B cell (primary cell): ENCODE measurements at regions not wholly inside any gene's neighbourhood (a gene's known extent, or its start where the extent isn't known, plus 50 kb on each side); places are given as distances from the start of the nearest gene placed in this dataset.

ENCODE experiments used
- ATAC-seq: fragments of 200-7000 bp; cut with Tn5 transposase; one replicate; pipeline ENCODE4 v1.10.0; 2021; ENCODE audit warnings: low read depth, mild to moderate bottlenecking, moderate number of reproducible peaks, moderate library complexity
- CTCF ChIA-PET: fragments of 350-600 bp; sonication (Branson Sonifier 250); formaldehyde crosslinking; loops from one replicate; lab custom pipeline; 2021; ENCODE audit warnings: antibody characterized with exemption, inconsistent platforms; lab: Charles Lee
- POLR2A ChIA-PET: fragments of 350-600 bp; sonication (Branson Sonifier 250); formaldehyde crosslinking; loops from one replicate; lab custom pipeline; 2021; ENCODE audit warnings: antibody characterized with exemption; lab: Charles Lee
- DNase-seq: peaks from one replicate; pipeline ENCODE4 v3.0.0; 2013
- H2AFZ ChIP-seq: 2 replicates; pipeline ENCODE4 v1.6.1; 2012; ENCODE audit warnings: mild to moderate bottlenecking, low read depth, low read length; ENCODE audit not compliant: insufficient read depth, poor library complexity, severe bottlenecking
- H3K27ac ChIP-seq, 2 donors: 1 replicate in 1 of 2; 2 replicates in 1 of 2; pipeline ENCODE4 v1.5.1; 2012 to 2013; ENCODE audit warnings: low read length in 2 of 2, mild to moderate bottlenecking in 2 of 2, moderate library complexity in 1 of 2
- H3K27me3 ChIP-seq, 4 experiments: fragments of 200-600 bp in 1 of 4; sonication (generic) in 1 of 4; replicated peaks in 1 of 4; 1 replicate in 2 of 4; 2 replicates in 2 of 4; pipeline versions ENCODE4 v1.6.1 to v1.7.0; 2013 to 2016; ENCODE audit warnings: low read length in 3 of 4, mild to moderate bottlenecking in 2 of 4, mixed read lengths in 1 of 4, moderate library complexity in 1 of 4; ENCODE audit not compliant: insufficient read depth in 4 of 4, control insufficient read depth in 3 of 4; ENCODE audit errors: control extremely low read depth in 1 of 4
- H3K36me3 ChIP-seq, 2 experiments: replicated peaks in 1 of 2; 1 replicate in 1 of 2; 2 replicates in 1 of 2; pipeline versions ENCODE4 v1.6.1 to v1.7.1; 2013; ENCODE audit warnings: low read length in 1 of 2; ENCODE audit not compliant: insufficient read depth in 2 of 2, control insufficient read depth in 1 of 2; ENCODE audit errors: control extremely low read depth in 1 of 2, extremely low read depth in 1 of 2
- H3K4me1 ChIP-seq, 2 donors: fragments of 200-600 bp in 1 of 2; sonication (generic) in 1 of 2; 1 replicate in 1 of 2; 2 replicates in 1 of 2; pipeline versions ENCODE4 v1.5.1 to v1.6.1; 2013 to 2017; ENCODE audit warnings: low read length in 2 of 2; ENCODE audit not compliant: control insufficient read depth in 2 of 2, insufficient read depth in 2 of 2
- H3K4me2 ChIP-seq: replicated peaks from 2 replicates; pipeline ENCODE3; 2012; ENCODE audit warnings: mild to moderate bottlenecking, low read depth, low read length; ENCODE audit not compliant: poor library complexity, severe bottlenecking
- H3K4me3 ChIP-seq, 5 experiments: fragments of 200-600 bp in 1 of 5; sonication (generic) in 1 of 5; 1 replicate in 3 of 5; 2 replicates in 2 of 5; pipeline versions ENCODE4 v1.5.1 to v1.7.0; 2011 to 2016; ENCODE audit warnings: low read length in 4 of 5, mild to moderate bottlenecking in 4 of 5, low read depth in 2 of 5, control low read depth in 1 of 5, moderate library complexity in 1 of 5; ENCODE audit not compliant: insufficient read depth in 1 of 5; ENCODE audit errors: control extremely low read depth in 1 of 5, extremely low read depth in 1 of 5
- H3K79me2 ChIP-seq: fragments of 200-600 bp; sonication (generic); one replicate; pipeline ENCODE4 v1.6.0; 2016; ENCODE audit warnings: low read length; ENCODE audit not compliant: control insufficient read depth, insufficient read depth
- H3K9ac ChIP-seq: fragments of 200-600 bp; sonication (generic); 2 replicates; pipeline ENCODE4 v1.6.1; 2017; ENCODE audit warnings: mild to moderate bottlenecking, low read length, moderate library complexity
- H3K9me3 ChIP-seq, 3 donors: one replicate each; pipeline versions ENCODE4 v1.6.1 to v1.7.1; 2013; ENCODE audit warnings: low read length in 2 of 3; ENCODE audit not compliant: control insufficient read depth in 2 of 3, insufficient read depth in 1 of 3; ENCODE audit errors: control extremely low read depth in 1 of 3
- H4K20me1 ChIP-seq: 2 replicates; pipeline ENCODE4 v1.6.0; 2012; ENCODE audit warnings: mild to moderate bottlenecking, low read length; ENCODE audit not compliant: insufficient read depth, control insufficient read depth, poor library complexity, severe bottlenecking
- H3K27ac Mint-ChIP-seq: one replicate; pipeline ENCODE4 v1.8.0; 2021; ENCODE audit warnings: mixed read lengths
- H3K27me3 Mint-ChIP-seq: one replicate; pipeline ENCODE4 v1.8.0; 2021; ENCODE audit warnings: mixed read lengths
- H3K4me1 Mint-ChIP-seq: one replicate; pipeline ENCODE4 v1.8.0; 2021; ENCODE audit warnings: mixed read lengths
- H3K4me3 Mint-ChIP-seq: one replicate; pipeline ENCODE4 v1.8.0; 2021; ENCODE audit warnings: mixed read lengths
- H3K9me3 Mint-ChIP-seq: one replicate; pipeline ENCODE4 v1.8.0; 2022; ENCODE audit warnings: mixed read lengths; ENCODE audit not compliant: insufficient read depth
- EZH2 ChIP-seq: IDR thresholded peaks from 2 replicates; pipeline ENCODE4 v1.6.1; 2012; ENCODE audit warnings: borderline replicate concordance, low read depth, mild to moderate bottlenecking, moderate library complexity, low read length; ENCODE audit not compliant: insufficient read depth, poor library complexity, severe bottlenecking
- WGBS: methylation state at CpG from one replicate; pipeline ENCODE4 v1.1.5; 2013; ENCODE audit warnings: missing lambda C conversion rate; ENCODE audit not compliant: insufficient coverage; 5-methylcytosine and 5-hydroxymethylcytosine counted together
- intact Hi-C: fragments of 100-400 bp; cut with micrococcal nuclease; formaldehyde crosslinking; loops from one replicate; pipeline ENCODE4 v1.10.0; 2022
- TF ChIP-seq, protein P1 (sequence below): fragments of 200-600 bp; IDR thresholded peaks from one replicate; pipeline ENCODE4 v1.8.0; 2022; ENCODE audit warnings: antibody characterized with exemption, mild to moderate bottlenecking

DNA sequence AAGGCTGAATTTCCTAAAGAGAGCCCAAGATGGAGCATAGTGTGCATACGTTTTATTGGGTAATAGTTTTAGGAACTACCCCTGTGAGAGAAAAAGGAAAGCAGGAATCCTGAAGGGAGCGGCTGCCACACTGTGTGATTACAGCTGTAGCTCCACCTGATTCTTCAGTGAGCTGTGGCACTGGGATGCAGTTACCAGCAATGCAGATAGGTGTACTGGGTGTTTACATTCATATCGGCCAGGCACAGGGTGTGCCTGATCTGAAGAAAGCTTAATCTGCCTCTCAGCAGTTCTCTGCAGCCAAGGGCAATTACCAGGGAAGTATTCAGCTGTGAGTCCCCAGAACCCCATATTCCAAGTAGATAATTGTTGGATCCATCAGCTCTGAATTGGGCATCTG, 1541.8 kb downstream of the EFNB2 start:
- Histone ChIP-seq H3K36me3 (no peaks in the 10 kb centered on the region), H3K4me3 (no peak overlapping the region), H2AFZ (no peak overlapping the region), H3K27ac (no peak overlapping the region), H3K27me3 (no peaks in the 10 kb centered on the region), H3K9me3 (peaks cover 0 to 2% (median 0%) of the 10 kb centered on the region in 3 donors), H3K4me2 (no peak overlapping the region), H4K20me1 (no peaks in the 10 kb centered on the region), H3K9ac (no peak overlapping the region), H3K4me1 (no peaks in the 10 kb centered on the region), H3K79me2 (no peaks in the 10 kb centered on the region)
- Mint-ChIP-seq H3K4me1 (no peaks in the 10 kb centered on the region), H3K9me3 (peaks cover 2% of the 10 kb centered on the region), H3K4me3 (no peak overlapping the region), H3K27me3 (no peaks in the 10 kb centered on the region), H3K27ac (no peak overlapping the region)
- 88% methylated on average over 3 of the region's 3 CpGs for WGBS
- no peak for ATAC-seq
- intact Hi-C loops: no loop called here
- CTCF ChIA-PET: no interaction called here
- DNase-seq: no peak
- TF ChIP-seq EZH2: no peak
- TF ChIP-seq, protein P1, sequence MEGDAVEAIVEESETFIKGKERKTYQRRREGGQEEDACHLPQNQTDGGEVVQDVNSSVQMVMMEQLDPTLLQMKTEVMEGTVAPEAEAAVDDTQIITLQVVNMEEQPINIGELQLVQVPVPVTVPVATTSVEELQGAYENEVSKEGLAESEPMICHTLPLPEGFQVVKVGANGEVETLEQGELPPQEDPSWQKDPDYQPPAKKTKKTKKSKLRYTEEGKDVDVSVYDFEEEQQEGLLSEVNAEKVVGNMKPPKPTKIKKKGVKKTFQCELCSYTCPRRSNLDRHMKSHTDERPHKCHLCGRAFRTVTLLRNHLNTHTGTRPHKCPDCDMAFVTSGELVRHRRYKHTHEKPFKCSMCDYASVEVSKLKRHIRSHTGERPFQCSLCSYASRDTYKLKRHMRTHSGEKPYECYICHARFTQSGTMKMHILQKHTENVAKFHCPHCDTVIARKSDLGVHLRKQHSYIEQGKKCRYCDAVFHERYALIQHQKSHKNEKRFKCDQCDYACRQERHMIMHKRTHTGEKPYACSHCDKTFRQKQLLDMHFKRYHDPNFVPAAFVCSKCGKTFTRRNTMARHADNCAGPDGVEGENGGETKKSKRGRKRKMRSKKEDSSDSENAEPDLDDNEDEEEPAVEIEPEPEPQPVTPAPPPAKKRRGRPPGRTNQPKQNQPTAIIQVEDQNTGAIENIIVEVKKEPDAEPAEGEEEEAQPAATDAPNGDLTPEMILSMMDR: no peak
- POLR2A ChIA-PET: no interaction called here

DNA sequence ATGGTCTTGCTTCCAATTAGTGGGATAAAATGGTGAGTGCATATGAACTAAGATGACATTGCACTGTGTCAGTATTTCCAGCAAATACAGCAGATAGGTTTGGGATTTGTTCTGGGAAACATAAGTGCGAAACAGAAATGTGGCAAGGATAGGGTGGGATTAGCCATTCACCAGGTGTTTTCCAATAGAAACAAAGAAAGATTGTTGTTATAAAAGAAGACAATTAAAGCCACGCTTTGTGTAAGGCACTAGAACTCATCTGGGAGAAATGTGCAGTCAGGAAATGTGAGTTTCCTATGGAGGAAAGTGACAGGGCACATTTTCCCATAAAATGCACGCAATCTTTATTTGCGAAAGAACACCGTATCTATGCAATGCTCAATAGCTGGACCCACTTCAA, 1547.8 kb downstream of the EFNB2 start:
- peaks cover 7% of the 10 kb centered on the region for H3K4me1 Mint-ChIP-seq
- Histone ChIP-seq H3K27ac (no peak overlapping the region), H3K9me3 (peaks cover 0 to 2% (median 0%) of the 10 kb centered on the region in 3 donors), H3K9ac (no peak overlapping the region), H3K36me3 (no peaks in the 10 kb centered on the region), H3K4me3 (no peak overlapping the region), H3K4me2 (no peak overlapping the region), H4K20me1 (no peaks in the 10 kb centered on the region), H2AFZ (no peak overlapping the region), H3K79me2 (no peaks in the 10 kb centered on the region), H3K4me1 (peaks cover 0 to 3% of the 10 kb centered on the region in 2 donors), H3K27me3 (no peaks in the 10 kb centered on the region)
- ChIA-PET POLR2A (no interaction called here), CTCF (no interaction called here)
- no peak overlapping the region for H3K27ac Mint-ChIP-seq
- no peaks in the 10 kb centered on the region for H3K9me3 Mint-ChIP-seq
- no peaks in the 10 kb centered on the region for H3K27me3 Mint-ChIP-seq
- H3K4me3 Mint-ChIP-seq: no peak overlapping the region
- TF ChIP-seq, protein P1: no peak
- no peak for TF ChIP-seq EZH2
- WGBS: 83% methylated on average over 2 of the region's 5 CpGs
- intact Hi-C loops: no loop called here
- ATAC-seq (no peak), DNase-seq (no peak)
